SH-SY5Y (cell line): ENCODE measurements at regions not wholly inside any gene's neighbourhood (a gene's known extent, or its start where the extent isn't known, plus 50 kb on each side); places are given as distances from the start of the nearest gene placed in this dataset.

Source experiments
- GATA2 ChIP-seq: IDR thresholded peaks from 2 replicates; pipeline ENCODE4 v1.6.1; 2011; ENCODE audit warnings: mild to moderate bottlenecking, low read depth, low read length
- GATA3 ChIP-seq: IDR thresholded peaks from 2 replicates; pipeline ENCODE4 v1.6.1; 2011; ENCODE audit warnings: low read depth, mild to moderate bottlenecking, low read length, moderate library complexity

GRCh38 chr17:36885771-36886377, 51.4 kb upstream of the LHX1 start:
- TF ChIP-seq GATA2 (no peak), GATA3 (no peak)
